GM21367 (cell line): ENCODE measurements at regions not wholly inside any gene's neighbourhood (a gene's known extent, or its start where the extent isn't known, plus 50 kb on each side); places are given as distances from the start of the nearest gene placed in this dataset.
A peak's percentile ranks its signal among the peaks of the same experiment; 100 is the strongest.

ENCODE experiments used
- ATAC-seq: cut with Tn5 transposase; IDR thresholded peaks from one replicate; pipeline ENCODE4 v1.9.1; 2021; ENCODE audit not compliant: unreplicated experiment

GRCh38 chr13:76027131-76027530 is 391.0 kb downstream of the LMO7 start:
- ATAC-seq: no peak

GRCh38 chr13:76025392-76025791 is 389.3 kb downstream of the LMO7 start:
- ATAC-seq: no peak

- no peak for ATAC-seq
Measured at GRCh38 chr13:76024151-76024550, 388.0 kb downstream of the LMO7 start.

- ATAC-seq: no peak
Measured at GRCh38 chr13:76023652-76024051, 387.5 kb downstream of the LMO7 start.

- no peak for ATAC-seq
Measured at GRCh38 chr13:76020421-76020955, 384.4 kb downstream of the LMO7 start.

GRCh38 chr13:76019421-76020044 is 383.4 kb downstream of the LMO7 start:
- no peak for ATAC-seq

- ATAC-seq: no peak
Measured at GRCh38 chr13:76017861-76018556, 381.9 kb downstream of the LMO7 start.

GRCh38 chr13:76016799-76017400 is 380.8 kb downstream of the LMO7 start:
- ATAC-seq: peak; percentile 94

GRCh38 chr13:76014406-76015318 is 378.5 kb downstream of the LMO7 start:
- ATAC-seq: no peak

- no peak for ATAC-seq
Measured at GRCh38 chr13:76012091-76012721, 376.1 kb downstream of the LMO7 start.

- no peak for ATAC-seq
Measured at GRCh38 chr13:76009267-76009890, 373.2 kb downstream of the LMO7 start.

- ATAC-seq: no peak
Measured at GRCh38 chr13:76004416-76004815, 368.3 kb downstream of the LMO7 start.

GRCh38 chr13:76000131-76000530 is 364.0 kb downstream of the LMO7 start:
- no peak for ATAC-seq

- ATAC-seq: no peak
Measured at GRCh38 chr13:75996582-75996981, 360.5 kb downstream of the LMO7 start.

GRCh38 chr13:75995966-75996365 is 359.8 kb downstream of the LMO7 start:
- no peak for ATAC-seq

GRCh38 chr13:75993823-75994222 is 357.7 kb downstream of the LMO7 start:
- ATAC-seq: no peak

- ATAC-seq: no peak
Measured at GRCh38 chr13:75993241-75993640, 357.1 kb downstream of the LMO7 start.

- peak; percentile 96 for ATAC-seq
Measured at GRCh38 chr13:75986818-75987217, 350.7 kb downstream of the LMO7 start.

GRCh38 chr13:75985132-75985531 is 349.0 kb downstream of the LMO7 start:
- ATAC-seq: no peak

- no peak for ATAC-seq
Measured at GRCh38 chr13:75978818-75979217, 342.7 kb downstream of the LMO7 start.
